ENCODE measurements at regions not wholly inside any gene's neighbourhood (a gene's known extent, or its start where the extent isn't known, plus 50 kb on each side); places are given as distances from the start of the nearest gene placed in this dataset.

DNA sequence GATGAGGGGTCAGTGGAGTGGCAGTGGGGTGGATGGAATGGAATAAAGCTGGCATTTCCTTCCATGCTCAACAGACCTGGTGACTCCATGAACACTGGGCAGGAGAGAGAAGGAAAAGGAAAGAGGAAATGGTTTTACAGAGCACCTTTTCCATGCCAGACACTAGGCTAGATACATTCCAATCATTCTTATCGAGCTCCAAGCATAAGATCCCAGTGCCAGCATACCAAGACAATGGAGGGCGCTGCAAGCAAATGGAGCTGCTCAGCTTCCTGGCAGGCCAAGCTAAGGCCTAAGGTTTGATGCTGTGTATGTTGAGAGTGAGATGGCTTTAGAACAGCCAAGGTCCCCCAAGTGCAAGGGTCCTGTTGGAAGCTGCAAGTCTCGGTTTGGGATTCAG, 113.2 kb downstream of the HSPH1 start:
- no peak for DNase-seq

DNA sequence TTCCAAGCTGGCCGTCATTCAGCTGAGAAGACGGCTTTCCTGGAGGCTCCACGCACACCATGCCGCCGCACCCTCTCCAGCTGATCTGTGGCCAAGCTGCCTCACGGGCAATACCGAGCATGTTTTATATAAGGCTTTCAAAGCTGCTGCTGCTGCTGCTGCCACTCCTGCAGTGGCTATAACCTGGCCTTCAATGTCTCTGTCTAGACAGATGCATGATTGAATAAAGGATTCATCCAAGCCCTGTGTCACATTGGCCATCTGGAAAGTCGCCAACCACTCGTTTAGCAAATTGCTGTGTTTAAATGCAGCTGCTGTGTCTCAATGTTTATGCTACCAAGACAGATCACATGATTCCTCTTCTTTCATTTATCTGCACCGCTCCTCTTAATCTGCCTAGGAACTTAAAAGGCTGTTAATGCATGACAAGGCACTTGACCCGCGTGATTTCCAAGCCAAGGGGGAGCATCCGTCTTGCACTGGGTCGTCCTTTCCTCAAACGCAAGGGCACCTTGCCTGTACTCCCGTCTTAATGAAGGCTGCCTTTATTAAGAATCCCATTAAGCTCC, 114.3 kb downstream of the TEX26 start:
- DNase-seq: no peak

DNA sequence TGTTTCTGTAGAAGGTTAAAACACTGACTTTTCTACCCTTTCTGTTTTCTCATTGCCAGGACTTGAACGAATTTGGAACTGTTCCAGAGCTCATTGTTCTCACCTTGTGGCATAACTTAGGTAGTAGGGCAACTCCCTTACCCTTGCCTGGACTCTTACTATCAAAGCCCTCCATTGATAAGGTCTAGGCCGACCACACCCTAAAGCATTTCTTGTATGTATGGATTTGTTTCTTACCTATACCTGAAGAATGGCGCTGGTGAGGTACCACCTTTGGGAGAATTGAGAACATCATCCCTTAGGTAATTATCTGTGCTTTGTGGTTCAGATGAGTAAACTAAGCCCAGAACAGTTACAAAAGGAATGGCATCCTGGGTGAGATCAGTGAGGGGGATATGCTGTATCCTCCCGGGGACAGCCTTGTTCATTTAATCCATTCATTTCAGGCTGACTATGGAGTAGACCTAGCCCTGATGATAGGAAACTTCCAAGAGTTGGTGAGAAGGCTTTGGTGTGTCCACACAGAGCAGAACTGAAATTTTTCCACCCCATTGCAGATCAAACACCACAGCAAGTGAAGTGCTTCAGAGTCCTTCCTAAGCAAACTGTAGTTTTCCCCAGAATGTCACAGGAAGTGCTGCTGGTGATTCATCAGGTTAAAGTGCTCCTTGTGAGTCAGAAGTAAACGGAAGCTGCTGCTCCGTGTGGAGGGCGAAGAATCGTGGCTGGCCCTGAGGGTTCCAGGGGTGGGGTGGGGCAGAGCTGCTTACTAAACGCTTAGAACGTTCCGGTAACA, 113.0 kb downstream of the TEX26 start:
- peak; percentile 72 for DNase-seq

DNA sequence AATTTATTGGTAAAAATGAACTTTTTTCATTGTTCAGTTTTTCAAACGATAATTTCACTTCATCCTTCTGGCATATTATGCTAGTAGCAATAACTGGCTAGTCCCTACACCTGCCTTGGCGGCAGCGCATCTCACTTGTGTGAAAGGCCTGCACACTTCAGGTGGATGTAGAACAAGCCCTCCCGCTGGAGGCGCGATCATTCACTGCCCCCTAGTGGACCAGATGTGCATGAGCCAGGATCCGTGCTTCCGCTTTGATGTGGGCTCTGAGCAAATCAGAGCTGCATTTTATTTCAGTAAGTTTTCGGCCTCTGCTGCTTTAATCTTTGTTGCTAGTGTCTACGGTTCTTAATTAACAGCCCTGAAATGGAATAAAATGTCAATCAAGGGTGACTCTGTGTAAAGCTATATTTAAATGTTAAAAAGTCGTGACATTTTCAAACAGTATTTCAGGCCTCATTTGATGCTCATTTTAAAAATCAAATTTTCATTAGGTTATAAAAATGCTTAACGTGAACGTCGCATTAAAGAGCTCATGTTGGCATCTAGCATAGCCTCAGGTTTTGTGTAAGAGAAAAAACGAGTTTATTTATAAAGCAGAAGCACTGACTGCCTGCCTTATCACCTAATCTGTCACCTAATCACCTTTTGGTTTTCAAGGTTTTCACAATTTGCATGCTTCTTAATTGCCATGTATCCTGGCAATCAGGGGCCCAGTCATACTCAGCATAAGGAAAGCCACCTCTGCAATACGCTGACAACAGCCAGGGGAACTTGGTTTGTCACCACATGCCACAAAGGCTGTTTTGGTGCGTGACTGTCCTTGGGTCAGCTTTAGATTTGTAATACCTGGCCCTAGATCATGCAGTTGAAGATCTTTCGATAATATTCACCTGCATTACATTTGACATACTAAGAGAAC, 112.2 kb downstream of the TEX26 start:
- DNase-seq: peak; percentile 72

DNA sequence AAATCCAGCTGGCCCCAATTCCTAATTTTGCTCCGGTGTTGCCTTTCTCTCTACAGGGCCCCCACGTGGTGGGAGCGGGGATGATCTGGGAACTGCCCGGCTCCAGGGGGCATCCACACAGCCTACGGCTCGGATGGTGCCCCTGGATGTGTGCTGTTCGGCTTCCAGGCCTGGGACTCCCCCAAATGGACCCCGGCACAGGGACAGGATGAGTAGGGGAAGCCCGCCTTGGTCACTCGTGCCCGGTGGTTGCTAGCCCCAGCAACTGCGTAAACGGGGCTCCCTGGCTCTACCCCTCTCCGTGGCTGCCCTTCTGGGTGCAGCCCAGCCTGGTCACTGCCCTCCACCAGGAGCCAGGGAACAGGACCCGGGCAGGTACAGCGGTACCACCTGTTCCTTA, 111.5 kb downstream of the TEX26 start:
- DNase-seq: no peak

DNA sequence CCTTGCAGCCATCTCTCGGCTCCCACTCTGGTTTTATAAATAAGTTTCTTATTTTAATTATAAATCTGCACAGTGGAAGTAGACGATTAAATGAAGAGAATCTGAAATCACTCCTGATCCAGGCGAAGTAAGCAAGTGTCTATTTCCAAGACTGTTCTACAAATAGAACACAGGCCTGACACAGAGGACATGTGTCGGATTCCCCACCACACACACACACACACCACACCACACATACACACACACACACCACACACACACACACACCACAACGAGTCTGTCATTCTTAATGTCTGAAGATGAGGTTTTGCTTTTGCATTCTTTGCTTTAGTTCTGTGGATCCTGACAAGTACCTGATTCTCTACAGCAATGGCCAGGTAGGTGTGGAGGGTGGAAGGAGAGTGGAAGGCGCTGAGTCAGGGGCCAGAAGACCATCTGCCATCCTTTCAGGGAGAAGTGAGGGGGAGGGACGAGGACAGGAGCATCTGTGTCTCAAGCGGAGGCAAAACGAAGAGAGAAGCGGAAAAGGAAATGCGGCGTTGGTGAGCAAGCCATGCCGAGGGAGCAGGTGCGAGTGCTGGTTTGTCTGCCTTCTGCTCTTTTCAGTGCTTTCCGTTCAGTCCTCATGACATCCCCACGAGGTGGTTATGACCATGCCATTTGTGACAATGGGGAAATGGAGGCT, 110.2 kb downstream of the TEX26 start:
- no peak for DNase-seq

DNA sequence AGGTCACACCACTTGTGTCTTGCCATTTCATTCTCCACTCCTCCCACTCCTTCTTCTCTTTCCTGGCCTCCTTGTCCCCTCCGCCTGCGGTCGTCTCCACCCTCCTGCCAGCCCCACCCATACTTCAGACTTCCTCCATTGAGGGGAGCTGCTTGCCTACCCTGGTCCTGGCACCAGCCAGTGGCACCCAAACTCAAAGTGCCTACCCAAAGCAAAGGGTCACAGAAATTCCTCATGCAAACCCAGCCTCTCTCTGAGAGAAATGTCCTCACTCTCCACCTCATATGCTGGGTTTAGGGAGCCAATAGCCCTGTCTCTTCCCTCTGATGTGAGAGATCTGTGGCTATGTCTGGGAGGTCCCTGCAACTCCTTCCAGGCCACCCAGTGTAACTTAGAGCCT, 109.6 kb downstream of the TEX26 start:
- DNase-seq: no peak

DNA sequence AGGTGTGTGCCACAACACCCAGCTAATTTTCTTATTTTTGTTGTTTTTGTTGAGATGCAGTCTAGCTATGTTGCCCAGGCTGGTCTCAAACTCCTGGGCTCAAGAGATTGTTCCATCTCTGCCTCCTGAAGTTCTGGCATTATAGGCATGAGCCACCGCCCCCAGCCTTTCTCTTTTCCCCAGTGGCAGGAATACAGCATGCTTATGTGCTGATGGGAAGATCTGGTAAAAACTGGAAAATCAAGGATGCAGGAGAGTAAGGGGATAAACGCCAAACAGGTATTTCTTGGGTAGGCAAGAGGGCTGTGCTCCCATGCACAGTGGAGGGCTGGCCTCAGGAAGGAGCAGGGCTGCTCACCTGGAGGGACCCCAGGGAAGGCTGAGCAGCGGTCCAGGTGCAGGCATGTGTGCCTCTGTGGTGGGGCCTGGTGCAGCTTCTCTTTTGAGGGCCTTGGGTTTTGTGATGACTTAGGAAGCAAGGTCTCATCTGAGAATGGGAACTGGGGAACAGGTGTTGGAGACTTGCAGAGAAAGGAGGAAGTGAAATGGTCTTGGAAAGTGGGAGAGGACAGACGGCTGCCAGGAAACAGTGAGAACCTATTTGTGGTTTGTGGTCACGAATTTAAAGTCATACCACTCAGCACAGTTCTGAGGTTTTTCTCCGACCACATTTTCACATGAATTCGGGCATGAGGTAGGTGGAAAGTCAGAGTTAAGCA, 106.5 kb downstream of the TEX26 start:
- DNase-seq: peak; percentile 86

DNA sequence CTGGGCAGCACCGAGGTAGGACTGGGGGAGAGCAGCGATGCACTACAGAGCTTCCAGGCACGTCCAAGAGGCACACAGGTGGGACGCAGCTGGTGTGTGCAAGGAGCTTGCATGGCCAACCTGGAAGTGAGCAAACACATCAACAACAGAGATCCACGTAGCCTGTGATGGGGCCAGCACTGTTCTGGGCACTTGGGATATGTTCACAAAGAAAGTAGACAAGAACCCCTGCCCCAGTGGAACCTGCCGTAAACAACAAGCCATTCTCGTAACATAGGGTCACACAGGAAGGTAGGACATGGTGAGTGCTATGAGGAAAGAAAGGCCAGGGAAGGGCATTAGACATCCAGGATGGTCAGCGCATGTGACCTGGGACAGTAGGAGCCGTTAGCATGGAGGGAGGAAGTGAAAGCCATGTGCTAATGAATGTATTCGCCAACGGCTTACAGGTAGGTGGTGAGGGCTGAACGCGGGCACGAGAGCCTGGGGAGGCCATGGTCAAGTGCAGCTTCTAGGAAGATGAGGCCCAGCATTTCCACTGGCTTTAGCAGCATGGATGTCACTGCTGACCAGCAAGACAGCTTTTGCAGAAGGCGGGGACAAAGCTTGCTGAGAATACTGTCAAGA, 105.5 kb downstream of the TEX26 start:
- DNase-seq: no peak

DNA sequence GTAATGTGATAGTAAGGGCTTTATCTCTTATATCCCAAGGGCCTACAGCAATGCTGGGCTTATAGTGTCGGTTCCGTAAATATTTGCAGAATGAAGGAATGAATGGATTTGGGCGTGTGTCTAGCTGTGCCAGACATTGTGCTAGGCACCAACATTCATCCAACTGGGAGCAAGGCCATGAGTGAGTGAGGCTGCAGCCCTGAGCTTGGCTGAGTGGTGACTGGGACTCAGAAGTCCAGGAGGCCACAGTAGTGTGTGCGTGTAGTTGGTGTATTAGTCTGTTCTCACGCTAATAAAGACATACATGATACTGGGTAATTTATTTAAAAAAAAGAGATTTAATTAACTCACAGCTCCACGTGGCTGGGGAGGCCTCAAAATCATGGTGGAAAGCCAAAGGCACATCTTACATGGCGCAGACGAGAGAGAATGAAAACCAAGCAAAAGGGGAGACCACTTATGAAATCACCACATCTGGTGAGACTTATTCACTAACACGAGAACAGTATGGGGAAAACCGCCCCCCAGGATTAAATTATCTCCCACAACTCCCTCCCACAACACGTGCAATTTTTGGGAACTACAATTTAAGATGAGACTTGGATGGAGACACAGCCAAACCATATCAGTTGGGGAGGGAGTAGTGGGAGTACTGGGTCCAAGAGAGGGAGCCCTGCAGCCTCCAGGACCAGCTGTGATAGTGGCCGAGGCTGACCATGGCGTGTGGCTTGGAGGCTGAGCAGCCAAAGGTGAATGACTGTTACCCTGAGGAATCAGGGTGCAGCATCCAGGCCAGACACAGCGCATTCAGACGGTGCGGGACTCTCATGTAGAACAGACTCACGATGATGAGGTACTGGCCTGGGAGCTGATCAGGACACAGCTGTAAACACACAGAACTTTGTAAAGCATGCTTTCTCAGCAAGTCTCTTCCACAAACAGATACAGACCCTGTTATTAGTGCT, 104.6 kb downstream of the TEX26 start:
- DNase-seq: no peak

DNA sequence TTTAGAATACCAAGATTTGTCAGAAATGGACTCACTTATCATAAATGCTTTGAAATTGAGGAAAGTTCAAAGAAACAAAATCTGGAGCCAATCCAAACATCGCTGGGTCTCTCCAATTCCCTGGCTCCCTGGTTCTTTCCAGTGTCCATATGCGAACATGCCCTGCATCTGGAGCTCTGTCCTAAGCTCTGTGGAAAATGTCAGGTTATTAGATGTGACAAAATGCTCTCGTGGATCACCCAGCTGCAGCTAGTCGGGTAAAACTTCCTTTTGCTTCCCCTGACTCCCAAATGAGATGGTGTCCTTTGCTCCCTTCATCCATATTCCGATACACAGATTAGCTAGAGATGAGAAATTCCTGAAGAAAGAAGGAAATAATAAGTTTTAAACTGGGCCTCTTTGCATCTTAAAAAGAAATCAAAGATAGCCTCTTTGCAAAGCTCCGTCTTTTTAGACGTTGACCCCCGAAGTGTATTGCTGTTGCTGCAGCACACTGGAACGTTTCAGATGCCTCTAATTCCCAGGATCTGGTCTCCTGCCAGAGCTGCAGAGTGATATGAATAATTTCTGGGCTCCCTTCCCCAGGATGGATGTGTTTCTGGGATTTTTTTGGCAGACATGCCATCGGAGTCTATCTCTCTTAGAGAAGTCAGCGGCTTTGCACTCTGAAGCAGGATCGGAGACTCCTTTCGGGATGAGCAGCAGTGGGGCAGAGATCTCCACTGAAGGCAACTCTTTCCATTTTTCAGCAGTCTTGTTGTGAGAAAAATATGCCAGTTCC, 102.9 kb downstream of the TEX26 start:
- no peak for DNase-seq

DNA sequence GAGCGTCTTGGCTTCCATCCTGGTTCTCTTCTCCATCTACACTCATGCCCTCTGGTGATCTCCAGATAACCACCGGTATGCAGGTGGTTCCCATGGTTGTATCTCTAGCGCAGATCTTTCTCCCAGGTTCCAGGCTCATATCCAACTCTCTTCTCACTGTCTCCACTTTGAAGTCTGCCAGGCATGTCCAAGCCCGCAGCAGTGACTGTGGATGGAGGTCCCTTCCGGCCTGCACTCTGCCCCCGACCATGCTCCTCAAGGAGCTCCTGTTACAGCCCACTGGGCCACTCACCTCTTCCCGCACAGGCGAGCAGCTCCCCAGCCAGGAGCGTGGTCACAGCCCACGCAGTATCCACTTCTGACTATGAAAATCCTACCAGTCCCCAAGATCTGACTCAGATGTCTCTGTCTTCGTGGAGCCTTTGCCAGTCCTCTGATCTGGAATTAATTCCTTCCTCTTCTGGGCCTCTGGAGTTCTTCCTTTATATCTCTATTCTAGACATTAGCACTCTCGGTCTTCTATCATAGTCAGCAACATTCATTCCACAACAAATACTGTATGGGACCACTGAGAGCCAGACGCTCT, 100.2 kb downstream of the TEX26 start:
- DNase-seq: no peak

DNA sequence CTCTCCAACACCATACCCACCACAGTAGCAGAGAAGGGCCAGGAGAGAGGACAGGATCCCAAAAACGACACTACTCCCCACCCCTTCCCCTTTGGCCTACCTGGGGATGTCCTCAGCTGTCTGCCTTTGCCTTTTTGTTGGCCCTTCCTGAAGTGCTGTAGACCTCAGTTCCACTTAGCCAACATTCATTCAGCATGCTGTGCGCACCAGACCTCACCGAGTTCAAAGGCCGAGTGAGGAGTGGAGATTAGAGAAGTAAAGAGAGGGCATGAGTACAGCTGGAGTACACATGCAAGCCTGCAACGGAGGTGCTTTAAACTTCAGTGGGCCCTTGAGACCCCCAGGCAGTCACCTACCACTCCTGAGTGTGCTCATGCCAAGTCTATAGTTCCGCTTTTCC, 99.0 kb downstream of the TEX26 start:
- DNase-seq: no peak

DNA sequence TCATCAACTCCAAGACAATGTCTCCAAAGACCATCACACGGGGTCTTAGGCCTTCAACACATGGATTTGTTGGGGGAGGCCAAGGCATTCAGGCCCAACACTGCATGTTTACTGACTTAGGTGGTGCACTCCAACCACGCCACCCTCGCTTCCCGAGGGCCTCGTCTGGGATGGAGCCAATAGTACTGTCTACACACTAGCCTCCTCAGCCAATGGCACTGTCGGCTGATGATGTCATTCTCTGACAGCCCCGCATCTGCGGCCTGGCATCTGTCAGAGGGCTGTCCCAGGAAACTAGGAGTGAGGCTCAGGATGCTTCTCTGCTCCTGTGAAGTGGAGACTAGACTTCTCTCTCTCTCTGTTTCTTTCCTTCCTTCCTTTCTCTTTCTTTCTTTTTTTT, 96.6 kb downstream of the TEX26 start:
- no peak for DNase-seq

DNA sequence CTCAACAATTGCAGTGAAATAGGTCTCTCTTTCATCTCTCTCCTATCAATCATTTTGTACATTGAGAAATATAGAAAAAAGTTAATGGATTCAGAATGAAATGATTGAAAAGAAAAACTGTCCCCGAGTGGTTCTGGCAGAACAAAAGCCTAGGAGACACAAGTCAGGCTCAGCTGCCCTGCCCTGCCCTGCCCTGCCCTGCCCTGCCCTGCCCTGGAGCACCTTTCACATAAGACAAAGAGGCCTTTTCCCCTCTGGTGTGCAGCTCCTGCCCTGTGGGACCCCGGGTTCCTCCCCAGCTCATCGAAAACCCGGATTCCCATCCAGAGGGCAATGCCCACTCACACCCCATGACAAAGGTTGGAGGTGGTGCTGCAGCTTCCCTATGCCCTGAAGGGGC, 94.7 kb downstream of the TEX26 start:
- DNase-seq: no peak

Measured in GDM1 (cell line).